ENCODE measurements at regions not wholly inside any gene's neighbourhood (a gene's known extent, or its start where the extent isn't known, plus 50 kb on each side); places are given as distances from the start of the nearest gene placed in this dataset.

DNA sequence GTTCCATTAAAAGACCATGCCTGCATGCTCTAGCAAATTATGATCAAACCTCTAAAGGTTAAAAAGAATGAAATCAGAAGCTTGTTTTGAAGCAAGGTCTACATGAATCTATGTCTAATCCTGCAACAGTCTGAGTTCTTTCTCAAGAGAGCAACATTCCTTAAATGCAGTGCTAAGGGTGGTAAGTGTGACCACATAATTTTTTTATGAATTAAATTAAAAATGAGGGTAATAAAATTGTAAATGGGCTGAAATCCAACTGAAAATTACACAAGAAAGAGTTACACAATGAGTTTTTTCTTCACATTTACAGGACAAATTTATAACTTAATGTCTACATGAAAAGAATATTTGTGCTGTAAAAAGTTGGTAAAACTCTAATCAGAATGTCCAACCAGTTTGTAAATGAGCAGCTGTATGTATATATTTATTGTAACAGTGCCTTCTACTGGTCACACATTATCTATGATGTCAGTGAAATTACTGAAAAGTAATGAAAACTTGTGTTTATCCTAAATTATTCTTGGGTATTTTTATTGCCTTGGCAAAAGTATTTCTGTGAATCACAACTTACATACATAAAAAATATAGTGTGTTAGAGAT lies 336.3 kb upstream of the PITX2 start:
- no peak for ATAC-seq
- no peak for FAIRE-seq
- no peak for TF ChIP-seq SAP30 (IDR thresholded peaks at IDR 0.05; ENCODE audit: borderline replicate concordance, insufficient read depth, low read depth, low read length, poor library complexity, severe bottlenecking)
- TF ChIP-seq KAT2B (IDR thresholded peaks at IDR 0.05; ENCODE audit: low read depth, low read length): no peak
- TF ChIP-seq, protein P1, sequence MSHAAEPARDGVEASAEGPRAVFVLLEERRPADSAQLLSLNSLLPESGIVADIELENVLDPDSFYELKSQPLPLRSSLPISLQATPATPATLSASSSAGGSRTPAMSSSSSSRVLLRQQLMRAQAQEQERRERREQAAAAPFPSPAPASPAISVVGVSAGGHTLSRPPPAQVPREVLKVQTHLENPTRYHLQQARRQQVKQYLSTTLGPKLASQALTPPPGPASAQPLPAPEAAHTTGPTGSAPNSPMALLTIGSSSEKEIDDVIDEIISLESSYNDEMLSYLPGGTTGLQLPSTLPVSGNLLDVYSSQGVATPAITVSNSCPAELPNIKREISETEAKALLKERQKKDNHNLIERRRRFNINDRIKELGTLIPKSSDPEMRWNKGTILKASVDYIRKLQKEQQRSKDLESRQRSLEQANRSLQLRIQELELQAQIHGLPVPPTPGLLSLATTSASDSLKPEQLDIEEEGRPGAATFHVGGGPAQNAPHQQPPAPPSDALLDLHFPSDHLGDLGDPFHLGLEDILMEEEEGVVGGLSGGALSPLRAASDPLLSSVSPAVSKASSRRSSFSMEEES (CRISPR knock-in tag; IDR thresholded peaks at IDR 0.05): no peak
- no peak for TF ChIP-seq ZNF253 (CRISPR knock-in tag; conservative IDR thresholded peaks at IDR 0.05)
- TF ChIP-seq HNRNPLL (IDR thresholded peaks at IDR 0.05; ENCODE audit: low read depth, low read length, poor library complexity, severe bottlenecking): no peak
- TF ChIP-seq ETV1 (tag; conservative IDR thresholded peaks at IDR 0.05; ENCODE audit: low read depth): no peak
- TF ChIP-seq ZZZ3 (IDR thresholded peaks at IDR 0.05): no peak
- TF ChIP-seq CTBP1 (IDR thresholded peaks at IDR 0.05; ENCODE audit: borderline replicate concordance): no peak
- TF ChIP-seq DMBX1 (CRISPR knock-in tag; IDR thresholded peaks at IDR 0.05; ENCODE audit: borderline replicate concordance): no peak
- TF ChIP-seq RBM25 (IDR thresholded peaks at IDR 0.05; ENCODE audit: low read depth, low read length, severe bottlenecking): no peak
- no peak for TF ChIP-seq POLR2AphosphoS2 (IDR thresholded peaks at IDR 0.05; ENCODE audit: low read length)
- TF ChIP-seq PHF20 (IDR thresholded peaks at IDR 0.05; ENCODE audit: partially characterized antibody): no peak
- no peak for TF ChIP-seq SRSF3 (IDR thresholded peaks at IDR 0.05; ENCODE audit: insufficient read depth, low read length)
- no peak for TF ChIP-seq HMGN3 (IDR thresholded peaks at IDR 0.05; ENCODE audit: borderline replicate concordance, extremely low read depth, insufficient read length, low read depth, low read length)
- no peak for TF ChIP-seq MTA2 (IDR thresholded peaks at IDR 0.05; ENCODE audit: low read depth)
- TF ChIP-seq U2AF2 (optimal IDR thresholded peaks at IDR 0.05; ENCODE audit: low read depth, low read length): no peak
- TF ChIP-seq BACH1 (tag; IDR thresholded peaks at IDR 0.05): no peak
- no peak overlapping the region for H3K4me2 ChIP-seq (ENCODE audit: insufficient read depth, low read length)
- ChIA-PET POLR2A (no interaction called here), CTCF (ENCODE audit: low intra/inter-chr PET ratio) (no interaction called here)
- H2AFZ ChIP-seq (ENCODE audit: low read depth, low read length): no peak overlapping the region
- H3K4me1 ChIP-seq (replicated peaks in 1 of 2; ENCODE audit: control insufficient read depth in 2 of 2, insufficient read depth in 2 of 2, low read length in 2 of 2): no peaks in the 10 kb centered on the region
- H3K36me3 ChIP-seq (ENCODE audit: control insufficient read depth, insufficient read depth, low read length): no peaks in the 10 kb centered on the region
- H4K20me1 ChIP-seq (replicated peaks; ENCODE audit: control insufficient read depth, insufficient read depth, low read length): no peaks in the 10 kb centered on the region
- H3K9me1 ChIP-seq (ENCODE audit: control insufficient read depth, insufficient read depth, low read length): no peaks in the 10 kb centered on the region
- BruUV-seq (replicated peaks): no TSS peak
- intact Hi-C loops (cut with micrococcal nuclease) (no loop called here), in situ Hi-C loops (cut with MboI) (no loop called here)
- H3K79me2 ChIP-seq (ENCODE audit: control insufficient read depth, insufficient read depth, low read length): no peaks in the 10 kb centered on the region
- DNase-seq (ENCODE audit: extremely low read depth in 1 of 4, low spot score in 3 of 4): no peak
- no peaks in the 10 kb centered on the region for H3K9me3 ChIP-seq (replicated peaks; ENCODE audit: control insufficient read depth, insufficient read depth, low read depth, low read length)
- no peak overlapping the region for H3K9ac ChIP-seq (ENCODE audit: insufficient read depth in 1 of 2, low read depth in 2 of 2, low read length in 2 of 2)
- no peak overlapping the region for H3K27ac ChIP-seq (ENCODE audit: extremely low read depth, low read depth, low read length)
- H3K4me3 ChIP-seq: no peak overlapping the region
- H3K27me3 ChIP-seq (ENCODE audit: control insufficient read depth in 2 of 2, insufficient read depth in 2 of 2, low read length in 2 of 2): no peaks in the 10 kb centered on the region
